GM19099 (cell line): ENCODE measurements at regions not wholly inside any gene's neighbourhood (a gene's known extent, or its start where the extent isn't known, plus 50 kb on each side); places are given as distances from the start of the nearest gene placed in this dataset.

Experiments
- POLR2A ChIP-seq: IDR thresholded peaks from 3 replicates; pipeline ENCODE4 v1.6.1; 2011; ENCODE audit warnings: low read depth; ENCODE audit not compliant: insufficient read length; ENCODE audit errors: extremely low read depth

GRCh38 chr15:62901909-62902546 lies 140.5 kb upstream of the TPM1 start:
- no peak for TF ChIP-seq POLR2A

DNA sequence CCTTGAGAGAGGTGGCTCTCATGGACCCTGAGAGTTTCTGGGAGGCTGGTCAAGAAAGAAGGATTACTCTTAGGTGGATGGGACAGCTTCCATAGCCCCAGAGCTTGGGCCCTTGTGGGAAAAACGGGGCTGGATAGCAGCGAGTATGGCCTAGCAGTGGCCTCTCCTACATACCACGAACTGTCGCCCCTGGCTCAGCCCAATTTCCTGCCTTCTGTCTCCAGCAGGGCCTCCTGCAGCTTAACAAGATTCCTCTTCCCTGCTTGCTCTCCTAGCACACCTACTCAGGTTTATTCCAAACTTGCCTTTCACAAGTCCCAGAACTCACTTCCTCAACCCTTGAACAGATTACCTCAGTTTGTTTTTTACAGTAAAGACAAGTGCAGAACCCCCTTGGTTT lies 139.7 kb upstream of the TPM1 start:
- no peak for TF ChIP-seq POLR2A

GRCh38 chr15:62903437-62903836 lies 139.1 kb upstream of the TPM1 start:
- TF ChIP-seq POLR2A, result no peak

DNA sequence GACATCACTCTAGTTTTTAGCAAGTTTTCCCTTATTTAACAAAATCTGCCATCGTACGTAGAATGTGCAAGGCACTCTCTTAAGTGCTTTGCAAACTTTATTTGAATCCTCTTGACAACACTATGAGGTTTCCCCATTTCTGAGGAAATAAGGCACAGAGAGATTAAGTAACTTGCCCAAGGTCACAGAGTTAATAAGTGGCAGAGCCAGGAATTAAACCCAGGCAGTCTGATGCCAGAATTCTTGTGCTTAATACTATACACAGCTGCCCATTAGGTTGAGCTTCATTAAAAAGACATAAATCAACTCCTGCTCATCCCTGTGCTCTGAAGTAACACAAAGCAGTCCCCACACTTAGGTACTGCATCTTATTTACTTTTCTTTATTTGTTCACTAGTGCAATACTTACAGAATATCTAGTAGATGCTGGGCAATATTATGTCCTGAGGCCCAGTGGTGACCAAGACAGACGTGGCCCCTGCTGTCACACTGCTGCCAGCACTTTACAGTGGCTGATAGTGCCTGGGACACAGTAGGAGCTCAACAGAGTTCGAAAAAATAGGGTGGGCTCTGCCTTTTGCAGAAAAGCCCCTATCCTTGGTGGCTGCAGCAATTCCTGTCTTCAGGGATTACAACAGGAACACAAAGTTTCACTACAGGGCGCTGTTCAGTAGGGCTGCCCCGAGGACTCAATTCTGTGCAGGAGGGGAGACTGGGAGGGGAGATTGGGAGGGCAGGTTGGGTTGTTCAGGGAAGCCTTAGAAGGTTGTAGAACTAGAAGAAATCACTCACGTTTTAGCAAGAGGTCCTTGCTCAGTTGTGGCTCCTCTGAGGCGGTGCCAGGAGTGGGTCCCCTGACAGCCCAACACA lies 138.3 kb upstream of the TPM1 start:
- no peak for TF ChIP-seq POLR2A

DNA sequence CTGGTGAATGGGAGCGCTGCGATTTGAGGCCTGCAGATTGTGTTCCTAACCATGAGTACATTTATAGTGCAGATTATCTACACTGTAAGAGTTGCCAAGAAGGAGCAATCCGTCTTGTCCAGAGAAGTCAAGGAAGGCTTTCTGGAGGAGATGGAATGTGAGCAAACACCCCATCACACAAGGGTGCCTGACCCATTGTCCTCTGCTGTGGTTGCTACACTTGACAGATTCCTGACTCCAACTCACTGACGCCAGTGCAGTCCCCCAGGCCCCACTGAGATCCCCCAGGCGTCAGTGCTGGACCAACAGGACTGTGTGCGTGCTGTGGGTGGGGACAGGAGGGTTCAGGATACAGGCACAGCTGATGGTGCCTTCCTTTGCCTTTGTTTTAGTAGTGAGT lies 135.9 kb upstream of the TPM1 start:
- no peak for TF ChIP-seq POLR2A

- no peak for TF ChIP-seq POLR2A
These were observed 135.3 kb upstream of the TPM1 start for GRCh38 chr15:62907275-62907674.

- TF ChIP-seq POLR2A, result no peak
These were observed 133.3 kb upstream of the TPM1 start for GRCh38 chr15:62909257-62909656.

GRCh38 chr15:62912282-62912681 lies 130.3 kb upstream of the TPM1 start:
- no peak for TF ChIP-seq POLR2A

DNA sequence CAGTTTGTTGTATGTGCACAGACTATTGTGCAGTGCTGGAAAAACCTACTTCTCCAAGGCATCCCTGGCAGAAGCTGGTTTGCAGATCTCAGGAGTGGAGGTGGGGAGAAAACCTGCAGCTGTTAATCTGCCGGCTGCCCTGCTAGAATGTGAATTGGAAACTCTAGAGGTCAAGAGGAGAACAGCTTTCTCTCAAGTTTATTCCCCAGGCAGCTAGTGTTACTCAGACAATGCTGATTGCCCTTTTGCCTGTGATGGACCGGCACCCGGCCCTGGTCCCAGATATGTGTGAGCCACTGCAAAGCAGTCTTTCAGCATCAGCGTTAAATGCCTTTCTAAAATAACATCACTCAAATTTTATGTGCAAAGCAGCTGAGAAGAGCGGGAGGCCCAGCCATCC lies 129.7 kb upstream of the TPM1 start:
- TF ChIP-seq POLR2A, result no peak

GRCh38 chr15:62913246-62913645 lies 129.3 kb upstream of the TPM1 start:
- no peak for TF ChIP-seq POLR2A

GRCh38 chr15:62914461-62915079 lies 128.0 kb upstream of the TPM1 start:
- no peak for TF ChIP-seq POLR2A

DNA sequence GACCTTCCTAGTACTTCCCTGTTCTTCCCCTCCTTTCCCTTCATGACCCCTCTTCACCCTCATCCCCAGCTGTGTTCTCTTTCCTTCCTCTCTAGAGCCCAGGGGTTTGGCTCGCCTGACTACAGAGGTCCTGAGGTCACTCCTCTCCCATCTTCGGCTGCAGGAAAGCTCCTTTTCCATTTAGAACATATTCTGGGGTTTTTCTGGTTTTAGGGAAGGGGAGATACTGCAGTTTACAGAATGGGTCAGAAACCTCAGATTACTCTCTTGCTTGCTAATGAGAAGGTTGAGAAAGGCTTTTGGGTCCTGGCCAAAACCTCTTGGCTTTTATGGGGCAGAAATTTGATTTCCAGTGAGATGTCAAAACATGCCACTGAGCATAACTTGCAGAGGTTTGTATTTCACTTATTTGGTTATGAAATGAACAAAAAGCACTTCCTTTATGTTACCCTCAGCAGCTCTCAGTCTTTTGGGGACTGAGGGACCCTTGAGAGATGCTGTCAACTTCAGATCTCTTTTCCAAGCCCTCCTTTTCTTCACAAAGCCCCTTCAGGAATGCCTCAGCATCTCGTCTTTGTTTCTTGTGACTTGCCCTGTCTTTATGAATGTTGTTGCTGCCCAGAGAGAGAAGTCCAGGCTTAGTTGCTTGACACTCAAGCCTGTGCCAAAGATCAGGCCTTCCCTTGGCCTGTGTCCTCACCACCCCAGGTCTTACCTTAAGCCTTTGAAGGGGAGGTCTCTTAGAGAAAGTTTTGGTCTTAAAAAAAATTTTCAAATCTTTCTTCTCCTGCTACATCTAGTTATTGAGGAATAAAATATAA lies 121.7 kb upstream of the TPM1 start:
- no peak for TF ChIP-seq POLR2A

- TF ChIP-seq POLR2A, result no peak
These were observed 120.0 kb upstream of the TPM1 start for GRCh38 chr15:62922514-62922913.

GRCh38 chr15:62925875-62926274 lies 116.7 kb upstream of the TPM1 start:
- TF ChIP-seq POLR2A, result no peak

GRCh38 chr15:62927196-62927595 lies 115.4 kb upstream of the TPM1 start:
- no peak for TF ChIP-seq POLR2A

- no peak for TF ChIP-seq POLR2A
These were observed 114.7 kb upstream of the TPM1 start for GRCh38 chr15:62927836-62928235.
